HepG2 (cell line): ENCODE measurements at regions not wholly inside any gene's neighbourhood (a gene's known extent, or its start where the extent isn't known, plus 50 kb on each side); places are given as distances from the start of the nearest gene placed in this dataset.

Experiments
- ATAC-seq: fragments of 200-7000 bp; cut with Tn5 transposase; 3 replicates; pipeline ENCODE4 v1.9.1; 2020; ENCODE audit warnings: mild to moderate bottlenecking, moderate library complexity
- BruUV-seq: library from RNA; stranded (reverse); fragments of 400-500 nt; replicated peaks from 2 replicates; lab custom pipeline; 2021; lab: Mats Ljungman, UMichigan
- CTCF ChIA-PET: fragments of 300-600 bp; formaldehyde crosslinking; extraction: SDS; loops from one replicate; lab custom pipeline; 2021; ENCODE audit warnings: low total read pairs, inconsistent platforms, low intra/inter-chr PET ratio; lab: Yijun Ruan, JAX
- POLR2A ChIA-PET: fragments of 350-600 bp; sonication (Branson Sonifier 250); formaldehyde crosslinking; loops from one replicate; lab custom pipeline; 2020; ENCODE audit warnings: antibody characterized with exemption, inconsistent platforms; lab: Yijun Ruan, JAX
- DNase-seq: peaks from one replicate; pipeline ENCODE4 v3.0.0-alpha.2; 2015; ENCODE audit warnings: low spot score
- FAIRE-seq: peaks from 3 replicates; lab custom pipeline; 2011; peaks lifted over from hg19 to GRCh38; lab: Jason Lieb, UNC
- H2AFZ ChIP-seq: one replicate; pipeline ENCODE4 v1.6.1; 2011; ENCODE audit warnings: low read length, inconsistent platforms
- H3K27ac ChIP-seq: fragments of 300-600 bp; 3 replicates; pipeline ENCODE4 v1.8.0; 2011; ENCODE audit warnings: mixed run types, mild to moderate bottlenecking, mixed read lengths, low read length, inconsistent platforms; ENCODE audit not compliant: insufficient read depth; ENCODE audit errors: extremely low read length
- H3K27me3 ChIP-seq, 2 experiments: fragments of 200-600 bp in 1 of 2; 2 replicates in 1 of 2; 3 replicates in 1 of 2; pipeline versions ENCODE4 v1.6.0 to v1.8.0; 2011; ENCODE audit warnings: low read length in 2 of 2, mild to moderate bottlenecking in 2 of 2, moderate library complexity in 2 of 2, inconsistent platforms in 1 of 2; ENCODE audit not compliant: insufficient read depth in 2 of 2, control insufficient read depth in 1 of 2
- H3K36me3 ChIP-seq, 2 experiments: fragments of 200-600 bp in 1 of 2; replicated peaks in 1 of 2; 2 replicates in 1 of 2; 3 replicates in 1 of 2; pipeline versions ENCODE4 v1.5.1 to v1.8.0; 2011; ENCODE audit warnings: low read length in 2 of 2, inconsistent platforms in 1 of 2; ENCODE audit not compliant: insufficient read depth in 2 of 2, control insufficient read depth in 1 of 2
- H3K4me1 ChIP-seq: 2 replicates; pipeline ENCODE4 v1.5.1; 2012; ENCODE audit warnings: low read length, inconsistent platforms; ENCODE audit not compliant: insufficient read depth
- H3K4me2 ChIP-seq: 2 replicates; pipeline ENCODE4 v1.6.0; 2011; ENCODE audit warnings: low read depth, low read length, inconsistent platforms
- H3K4me3 ChIP-seq, 3 experiments: fragments of 200-600 bp in 1 of 3; sonication (generic), shearing (Covaris generic) in 1 of 3; replicated peaks in 1 of 3; 2 replicates each; pipeline ENCODE4 v1.5.1; 2011 to 2016; ENCODE audit warnings: low read length in 3 of 3, inconsistent platforms in 2 of 3, low read depth in 2 of 3, mild to moderate bottlenecking in 2 of 3, control low read depth in 1 of 3, mixed read lengths in 1 of 3; ENCODE audit not compliant: insufficient read depth in 1 of 3
- H3K79me2 ChIP-seq: one replicate; pipeline ENCODE4 v1.6.1; 2011; ENCODE audit warnings: low read length, inconsistent platforms; ENCODE audit not compliant: insufficient read depth
- H3K9ac ChIP-seq: 2 replicates; pipeline ENCODE4 v1.6.0; 2011; ENCODE audit warnings: mild to moderate bottlenecking, low read depth, low read length, inconsistent platforms; ENCODE audit not compliant: insufficient read depth
- H3K9me3 ChIP-seq: 2 replicates; pipeline ENCODE4 v1.5.1; 2012; ENCODE audit warnings: mild to moderate bottlenecking, low read length
- H4K20me1 ChIP-seq: 2 replicates; pipeline ENCODE4 v1.6.0; 2011; ENCODE audit warnings: inconsistent platforms, mild to moderate bottlenecking, low read length, moderate library complexity; ENCODE audit not compliant: insufficient read depth
- NR3C1 ChIP-seq: sonication (generic); formaldehyde crosslinking; IDR thresholded peaks from 2 replicates; pipeline ENCODE4 v1.4.0; 2020; ENCODE audit warnings: missing genetic modification reagents
- SP4 ChIP-seq: sonication (generic); formaldehyde crosslinking; IDR thresholded peaks from 2 replicates; pipeline ENCODE4 v1.8.1; 2023; ENCODE audit warnings: mild to moderate bottlenecking, missing genetic modification reagents
- U2AF1 ChIP-seq: fragments of 200-400 bp; formaldehyde crosslinking; optimal IDR thresholded peaks from 2 replicates; pipeline ENCODE3; 2017; ENCODE audit warnings: mild to moderate bottlenecking, low read depth, low read length
- UBTF ChIP-seq: sonication (generic); formaldehyde crosslinking; IDR thresholded peaks from 2 replicates; pipeline ENCODE4 v1.4.0; 2020; ENCODE audit warnings: mild to moderate bottlenecking, missing genetic modification reagents
- ZFP90 ChIP-seq: sonication (generic); formaldehyde crosslinking; IDR thresholded peaks from 2 replicates; pipeline ENCODE4 v1.8.0; 2022; ENCODE audit warnings: missing genetic modification reagents, mild to moderate bottlenecking, inconsistent platforms, borderline replicate concordance
- ZNF549 ChIP-seq: sonication (generic); formaldehyde crosslinking; IDR thresholded peaks from 2 replicates; pipeline ENCODE4 v1.5.0; 2020; ENCODE audit warnings: missing genetic modification reagents
- ZNF660 ChIP-seq: sonication (generic); formaldehyde crosslinking; IDR thresholded peaks from 2 replicates; pipeline ENCODE4 v1.5.1; 2020; ENCODE audit warnings: mild to moderate bottlenecking, low read depth, missing genetic modification reagents, borderline replicate concordance
- ZSCAN29 ChIP-seq: sonication (generic); formaldehyde crosslinking; conservative IDR thresholded peaks from 2 replicates; pipeline ENCODE4 v1.4.0; 2020; ENCODE audit warnings: mild to moderate bottlenecking, missing genetic modification reagents
- whole genome bisulfite sequencing: methylation state at CpG from one replicate; pipeline ENCODE4 v1.1.6; 2017; ENCODE audit warnings: low lambda C conversion rate; 5-methylcytosine and 5-hydroxymethylcytosine counted together
- in situ Hi-C: cut with HindIII; loops from 2 replicates; pipeline ENCODE4 v1.10.0; 2017; ENCODE audit warnings: low pct_unique_long_range_greater_than_20kb; ENCODE audit not compliant: extremely low pct_ligation_motif_present
- intact Hi-C: fragments of 100-400 bp; cut with micrococcal nuclease; formaldehyde crosslinking; loops from one replicate; pipeline ENCODE4 v1.10.0; 2022; ENCODE audit not compliant: unreplicated experiment
- TF ChIP-seq, protein P1 (sequence below): sonication (generic); formaldehyde crosslinking; IDR thresholded peaks from 2 replicates; pipeline ENCODE4 v1.4.0; 2020; ENCODE audit warnings: missing genetic modification reagents
- TF ChIP-seq, protein P2 (sequence below): sonication (generic); formaldehyde crosslinking; IDR thresholded peaks from 2 replicates; pipeline ENCODE4 v1.4.0; 2020; ENCODE audit warnings: mild to moderate bottlenecking, low read depth, missing genetic modification reagents

DNA sequence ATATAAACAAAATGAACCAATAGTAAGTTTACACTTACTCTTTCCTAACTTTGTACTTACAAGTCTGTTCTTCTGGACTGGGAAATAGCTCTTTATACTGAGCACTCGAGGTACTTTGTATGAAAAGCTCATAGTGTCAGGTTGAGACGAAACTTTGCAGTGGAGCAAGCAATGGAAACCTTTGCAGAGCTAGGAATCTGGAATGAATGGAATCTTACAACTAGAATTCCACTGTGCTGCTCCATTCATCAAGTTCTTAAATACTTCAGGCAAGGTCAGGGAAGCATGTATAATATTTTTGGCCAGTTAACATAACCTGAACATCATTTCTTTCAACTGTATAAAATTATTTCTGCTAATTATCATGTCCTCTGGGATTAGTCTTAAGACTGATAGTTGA lies 1327.5 kb upstream of the FLRT2 start:
- DNase-seq (no peak), ATAC-seq (no peak), FAIRE-seq (no peak)
- Histone ChIP-seq H3K4me2 (no peak overlapping the region), H3K9ac (no peak overlapping the region), H3K27ac (no peak overlapping the region), H3K4me3 (no peak overlapping the region), H3K27me3 (no peaks in the 10 kb centered on the region), H4K20me1 (no peaks in the 10 kb centered on the region), H3K79me2 (no peaks in the 10 kb centered on the region), H2AFZ (no peak overlapping the region), H3K9me3 (peaks cover 91% of the 10 kb centered on the region), H3K36me3 (no peaks in the 10 kb centered on the region), H3K4me1 (no peaks in the 10 kb centered on the region)
- in situ Hi-C loops (no loop called here), intact Hi-C loops (no loop called here)
- 0% methylated on average over 2 of the region's 2 CpGs for WGBS
- POLR2A ChIA-PET = no interaction called here
- BruUV-seq = no TSS peak
- TF ChIP-seq, protein P1, sequence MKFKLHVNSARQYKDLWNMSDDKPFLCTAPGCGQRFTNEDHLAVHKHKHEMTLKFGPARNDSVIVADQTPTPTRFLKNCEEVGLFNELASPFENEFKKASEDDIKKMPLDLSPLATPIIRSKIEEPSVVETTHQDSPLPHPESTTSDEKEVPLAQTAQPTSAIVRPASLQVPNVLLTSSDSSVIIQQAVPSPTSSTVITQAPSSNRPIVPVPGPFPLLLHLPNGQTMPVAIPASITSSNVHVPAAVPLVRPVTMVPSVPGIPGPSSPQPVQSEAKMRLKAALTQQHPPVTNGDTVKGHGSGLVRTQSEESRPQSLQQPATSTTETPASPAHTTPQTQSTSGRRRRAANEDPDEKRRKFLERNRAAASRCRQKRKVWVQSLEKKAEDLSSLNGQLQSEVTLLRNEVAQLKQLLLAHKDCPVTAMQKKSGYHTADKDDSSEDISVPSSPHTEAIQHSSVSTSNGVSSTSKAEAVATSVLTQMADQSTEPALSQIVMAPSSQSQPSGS (CRISPR knock-in tag) = no peak
- no peak for TF ChIP-seq NR3C1 (CRISPR knock-in tag)
- no peak for TF ChIP-seq ZNF549 (CRISPR knock-in tag)
- CTCF ChIA-PET = no interaction called here

- Histone ChIP-seq H3K4me2 (no peak overlapping the region), H2AFZ (no peak overlapping the region), H3K27ac (no peak overlapping the region), H3K4me1 (no peaks in the 10 kb centered on the region), H3K9me3 (peaks cover 93% of the 10 kb centered on the region), H3K4me3 (no peak overlapping the region), H3K9ac (no peak overlapping the region), H4K20me1 (no peaks in the 10 kb centered on the region), H3K79me2 (no peaks in the 10 kb centered on the region), H3K36me3 (no peaks in the 10 kb centered on the region), H3K27me3 (no peaks in the 10 kb centered on the region)
- intact Hi-C loops (no loop called here), in situ Hi-C loops (no loop called here)
- ATAC-seq (no peak), DNase-seq (no peak), FAIRE-seq (no peak)
- ChIA-PET POLR2A (no interaction called here), CTCF (no interaction called here)
- no TSS peak for BruUV-seq
- TF ChIP-seq SP4 (CRISPR knock-in tag) = no peak
- TF ChIP-seq U2AF1 = no peak
- TF ChIP-seq ZNF660 (CRISPR knock-in tag) = no peak
- TF ChIP-seq, protein P2, sequence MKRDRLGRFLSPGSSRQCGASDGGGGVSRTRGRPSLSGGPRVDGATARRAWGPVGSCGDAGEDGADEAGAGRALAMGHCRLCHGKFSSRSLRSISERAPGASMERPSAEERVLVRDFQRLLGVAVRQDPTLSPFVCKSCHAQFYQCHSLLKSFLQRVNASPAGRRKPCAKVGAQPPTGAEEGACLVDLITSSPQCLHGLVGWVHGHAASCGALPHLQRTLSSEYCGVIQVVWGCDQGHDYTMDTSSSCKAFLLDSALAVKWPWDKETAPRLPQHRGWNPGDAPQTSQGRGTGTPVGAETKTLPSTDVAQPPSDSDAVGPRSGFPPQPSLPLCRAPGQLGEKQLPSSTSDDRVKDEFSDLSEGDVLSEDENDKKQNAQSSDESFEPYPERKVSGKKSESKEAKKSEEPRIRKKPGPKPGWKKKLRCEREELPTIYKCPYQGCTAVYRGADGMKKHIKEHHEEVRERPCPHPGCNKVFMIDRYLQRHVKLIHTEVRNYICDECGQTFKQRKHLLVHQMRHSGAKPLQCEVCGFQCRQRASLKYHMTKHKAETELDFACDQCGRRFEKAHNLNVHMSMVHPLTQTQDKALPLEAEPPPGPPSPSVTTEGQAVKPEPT (CRISPR knock-in tag) = no peak
- TF ChIP-seq UBTF (CRISPR knock-in tag) = no peak
- TF ChIP-seq ZFP90 (CRISPR knock-in tag) = no peak
- TF ChIP-seq ZSCAN29 (CRISPR knock-in tag) = no peak
These were observed 1326.0 kb upstream of the FLRT2 start for GRCh38 chr14:84203896-84204295.
